Prostate gland (tissue), 2 donors: ENCODE measurements at regions not wholly inside any gene's neighbourhood (a gene's known extent, or its start where the extent isn't known, plus 50 kb on each side); places are given as distances from the start of the nearest gene placed in this dataset.
"Not testable (repeated sequence)": the region's sequence is repeated elsewhere in the genome, so short reads cannot be mapped to it uniquely, and the experiment has no call there.

Source experiments
- CTCF ChIP-seq, 4 experiments: fragments of 200-600 bp in 2 of 4; fragments of 450-650 bp in 2 of 4; sonication (generic) in 2 of 4; IDR thresholded peaks; 1 replicate in 3 of 4; 2 replicates in 1 of 4; pipeline ENCODE4 v1.5.1; 2016 to 2019; ENCODE audit warnings: antibody characterized with exemption in 4 of 4, mild to moderate bottlenecking in 2 of 4, moderate library complexity in 2 of 4
- POLR2A ChIP-seq: fragments of 450-650 bp; IDR thresholded peaks from one replicate; pipeline ENCODE4 v1.6.1; 2016; ENCODE audit warnings: antibody characterized with exemption, mild to moderate bottlenecking
- POLR2AphosphoS5 ChIP-seq: sonication (generic); formaldehyde crosslinking; IDR thresholded peaks from one replicate; pipeline ENCODE4 v1.6.1; 2017; ENCODE audit warnings: antibody characterized with exemption

GRCh38 chr9:62807424-62807823 lies 1617.6 kb downstream of the SPATA31A7 start:
- TF ChIP-seq CTCF (IDR thresholded peaks at IDR 0.05); POLR2A; POLR2AphosphoS5: not testable (repeated sequence)
